Trophoblast cell (in vitro differentiated cells and primary cell): ENCODE measurements at regions not wholly inside any gene's neighbourhood (a gene's known extent, or its start where the extent isn't known, plus 50 kb on each side); places are given as distances from the start of the nearest gene placed in this dataset.

Source experiments
- DNase-seq, 2 donors: peaks; one replicate each; pipeline ENCODE4 v3.0.0-alpha.2; 2016
- H2AFZ ChIP-seq: 2 replicates; pipeline ENCODE4 v1.6.1; 2013; ENCODE audit warnings: low read length, moderate library complexity, mild to moderate bottlenecking; ENCODE audit not compliant: insufficient read depth, poor library complexity
- H2AK5ac ChIP-seq: 2 replicates; pipeline ENCODE4 v1.6.1; 2013; ENCODE audit warnings: mild to moderate bottlenecking, low read length
- H2BK120ac ChIP-seq: 2 replicates; pipeline ENCODE4 v1.6.1; 2013; ENCODE audit warnings: low read length, mild to moderate bottlenecking, moderate library complexity; ENCODE audit not compliant: insufficient read depth, poor library complexity
- H2BK12ac ChIP-seq: 2 replicates; pipeline ENCODE4 v1.6.1; 2013; ENCODE audit warnings: mild to moderate bottlenecking, low read length, moderate library complexity
- H2BK5ac ChIP-seq: 2 replicates; pipeline ENCODE4 v1.6.1; 2013; ENCODE audit warnings: low read length, low read depth, moderate library complexity, mild to moderate bottlenecking; ENCODE audit not compliant: poor library complexity
- H3K14ac ChIP-seq: 2 replicates; pipeline ENCODE4 v1.6.1; 2013; ENCODE audit warnings: mild to moderate bottlenecking, low read length
- H3K18ac ChIP-seq: 2 replicates; pipeline ENCODE4 v1.6.1; 2013; ENCODE audit warnings: mild to moderate bottlenecking, low read length
- H3K23ac ChIP-seq: 2 replicates; pipeline ENCODE4 v1.6.1; 2013; ENCODE audit warnings: low read length
- H3K27ac ChIP-seq: 2 replicates; pipeline ENCODE4 v1.5.1; 2013; ENCODE audit warnings: low read depth, mild to moderate bottlenecking, inconsistent platforms, low read length, moderate library complexity
- H3K27me3 ChIP-seq: 2 replicates; pipeline ENCODE4 v1.6.1; 2013; ENCODE audit warnings: inconsistent platforms, mild to moderate bottlenecking, low read length, moderate library complexity; ENCODE audit not compliant: insufficient read depth
- H3K36me3 ChIP-seq, 2 experiments: 1 replicate in 1 of 2; 2 replicates in 1 of 2; pipeline ENCODE4 v1.6.1; 2013; ENCODE audit warnings: low read length in 2 of 2, mild to moderate bottlenecking in 2 of 2, moderate library complexity in 1 of 2; ENCODE audit not compliant: insufficient read depth in 2 of 2, control insufficient read depth in 1 of 2
- H3K4ac ChIP-seq: 2 replicates; pipeline ENCODE4 v1.6.1; 2013; ENCODE audit warnings: low read depth, mild to moderate bottlenecking, low read length, moderate library complexity
- H3K4me1 ChIP-seq, 2 experiments: 1 replicate in 1 of 2; 2 replicates in 1 of 2; pipeline ENCODE4 v1.6.1; 2013; ENCODE audit warnings: low read length in 2 of 2, mild to moderate bottlenecking in 2 of 2, moderate library complexity in 1 of 2; ENCODE audit not compliant: insufficient read depth in 2 of 2, control insufficient read depth in 1 of 2
- H3K4me2 ChIP-seq: 2 replicates; pipeline ENCODE4 v1.6.1; 2013; ENCODE audit warnings: inconsistent platforms, mild to moderate bottlenecking, low read length, moderate library complexity
- H3K4me3 ChIP-seq: 2 replicates; pipeline ENCODE4 v1.5.1; 2013; ENCODE audit warnings: mild to moderate bottlenecking, low read depth, low read length, inconsistent platforms
- H3K79me1 ChIP-seq: one replicate; pipeline ENCODE4 v1.6.1; 2013; ENCODE audit warnings: low read length
- H3K79me2 ChIP-seq: 2 replicates; pipeline ENCODE4 v1.6.1; 2013; ENCODE audit warnings: low read length, mild to moderate bottlenecking; ENCODE audit not compliant: control insufficient read depth, insufficient read depth, poor library complexity
- H3K9ac ChIP-seq: 2 replicates; pipeline ENCODE4 v1.6.1; 2013; ENCODE audit warnings: mild to moderate bottlenecking, low read length
- H3K9me3 ChIP-seq: 2 replicates; pipeline ENCODE4 v1.6.1; 2013; ENCODE audit warnings: low read depth, mild to moderate bottlenecking, control low read depth, inconsistent platforms, low read length; ENCODE audit not compliant: insufficient read depth
- H4K12ac ChIP-seq: 2 replicates; pipeline ENCODE4 v1.6.1; 2013; ENCODE audit warnings: low read depth, mild to moderate bottlenecking, low read length, moderate library complexity
- H4K8ac ChIP-seq: 2 replicates; pipeline ENCODE4 v1.6.1; 2013; ENCODE audit warnings: low read depth, mild to moderate bottlenecking, low read length, moderate library complexity
- H4K91ac ChIP-seq: one replicate; pipeline ENCODE4 v1.6.1; 2013; ENCODE audit warnings: low read depth, mild to moderate bottlenecking, low read length, moderate library complexity
- WGBS: extraction: QIAGEN DNeasy Blood & Tissue Kit; methylation state at CpG from one replicate; pipeline ENCODE4 v1.1.7; 2013; ENCODE audit warnings: missing lambda C conversion rate; ENCODE audit not compliant: insufficient read length, insufficient coverage; ENCODE audit errors: extremely low coverage; 5-methylcytosine and 5-hydroxymethylcytosine counted together

DNA sequence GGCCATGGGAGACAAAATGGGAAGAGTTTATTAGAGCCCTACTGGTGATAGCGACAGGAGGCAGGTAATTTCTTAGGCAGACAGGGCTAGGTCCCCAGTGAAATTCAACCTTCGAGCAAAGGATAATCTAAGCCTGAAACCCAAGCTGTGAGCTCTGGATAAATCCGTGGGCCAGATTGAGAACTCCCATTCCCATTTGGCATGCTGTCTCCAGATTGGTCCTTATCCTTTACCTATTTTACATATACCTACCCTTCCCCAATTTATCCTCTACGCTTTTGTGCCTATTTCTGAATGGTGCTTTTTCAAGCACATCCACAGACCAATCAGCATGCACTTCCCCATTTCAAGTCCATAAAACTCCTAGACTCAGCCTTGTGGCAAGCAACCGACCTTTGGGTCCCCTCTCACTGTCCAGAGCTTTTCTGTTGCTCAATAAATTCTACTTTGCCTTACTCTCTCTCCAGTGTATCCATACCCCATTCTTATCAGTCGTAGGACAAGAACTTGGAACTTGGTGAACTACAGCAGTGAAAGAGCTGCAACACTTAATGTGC lies 268.0 kb downstream of the MYCN start:
- Histone ChIP-seq H3K79me2 (no peaks in the 10 kb centered on the region), H3K9me3 (peaks cover 3% of the 10 kb centered on the region), H3K18ac (no peak overlapping the region), H2BK12ac (no peak overlapping the region), H2AK5ac (no peak overlapping the region), H3K4me1 (no peaks in the 10 kb centered on the region), H3K27ac (no peak overlapping the region), H3K4ac (no peak overlapping the region), H2AFZ (no peak overlapping the region), H3K14ac (no peak overlapping the region), H3K79me1 (no peaks in the 10 kb centered on the region), H4K12ac (no peak overlapping the region), H3K4me3 (no peak overlapping the region), H2BK5ac (no peak overlapping the region), H3K27me3 (no peaks in the 10 kb centered on the region), H3K9ac (no peak overlapping the region), H2BK120ac (no peak overlapping the region), H4K8ac (no peak overlapping the region), H3K36me3 (no peaks in the 10 kb centered on the region), H4K91ac (no peak overlapping the region), H3K4me2 (no peak overlapping the region), H3K23ac (no peak overlapping the region)
- no CpG with 5 or more reads among the region's 6 CpGs for WGBS
- no peak for DNase-seq

DNA sequence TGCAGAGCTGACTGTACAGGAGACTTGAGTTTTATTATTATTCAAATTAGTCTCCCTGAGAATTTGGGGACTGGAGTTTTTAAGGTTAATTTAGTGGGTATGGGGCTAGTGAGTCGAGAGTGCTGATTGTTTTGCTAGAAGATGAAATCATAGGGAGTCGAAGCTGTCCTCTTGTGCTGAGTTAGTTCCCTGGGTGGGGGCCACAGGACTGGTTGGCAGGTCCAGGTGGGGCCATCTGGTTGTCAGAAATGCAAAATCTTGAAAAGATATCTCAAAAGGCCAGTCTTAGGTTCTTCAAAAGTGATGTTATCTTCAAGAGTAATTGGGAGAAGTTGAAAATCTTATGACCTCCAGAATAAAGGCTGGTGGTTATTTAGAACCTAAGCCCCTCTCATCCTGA lies 267.3 kb downstream of the MYCN start:
- Histone ChIP-seq H3K4me1 (no peaks in the 10 kb centered on the region), H2AFZ (no peak overlapping the region), H3K79me1 (no peaks in the 10 kb centered on the region), H2BK5ac (no peak overlapping the region), H3K23ac (no peak overlapping the region), H3K9me3 (peaks cover 3% of the 10 kb centered on the region), H4K12ac (no peak overlapping the region), H3K4ac (no peak overlapping the region), H3K14ac (no peak overlapping the region), H2BK12ac (no peak overlapping the region), H3K27me3 (no peaks in the 10 kb centered on the region), H2BK120ac (no peak overlapping the region), H3K36me3 (no peaks in the 10 kb centered on the region), H2AK5ac (no peak overlapping the region), H3K79me2 (no peaks in the 10 kb centered on the region), H4K8ac (no peak overlapping the region), H3K4me3 (no peak overlapping the region), H4K91ac (no peak overlapping the region), H3K9ac (no peak overlapping the region), H3K27ac (no peak overlapping the region), H3K18ac (no peak overlapping the region), H3K4me2 (no peak overlapping the region)
- no peak for DNase-seq
- WGBS: no CpG with 5 or more reads among the region's 2 CpGs

- Histone ChIP-seq H3K79me1 (no peaks in the 10 kb centered on the region), H3K27me3 (no peaks in the 10 kb centered on the region), H3K27ac (no peak overlapping the region), H2BK120ac (no peak overlapping the region), H3K14ac (no peak overlapping the region), H3K9me3 (peaks cover 3% of the 10 kb centered on the region), H3K4me1 (no peaks in the 10 kb centered on the region), H3K36me3 (no peaks in the 10 kb centered on the region), H3K23ac (no peak overlapping the region), H2AFZ (no peak overlapping the region), H3K4me3 (no peak overlapping the region), H3K18ac (no peak overlapping the region), H3K9ac (no peak overlapping the region), H2BK12ac (no peak overlapping the region), H4K12ac (no peak overlapping the region), H2AK5ac (no peak overlapping the region), H3K4me2 (no peak overlapping the region), H3K4ac (no peak overlapping the region), H3K79me2 (no peaks in the 10 kb centered on the region), H2BK5ac (no peak overlapping the region), H4K91ac (no peak overlapping the region), H4K8ac (no peak overlapping the region)
- WGBS: no CpG with 5 or more reads among the region's 3 CpGs
- no peak for DNase-seq
Measured at GRCh38 chr2:16207151-16207550, 266.8 kb downstream of the MYCN start.

GRCh38 chr2:16206191-16206944 lies 266.0 kb downstream of the MYCN start:
- no peak overlapping the region for H4K12ac ChIP-seq
- H3K27me3 ChIP-seq: no peaks in the 10 kb centered on the region
- no peaks in the 10 kb centered on the region for H3K79me1 ChIP-seq
- H2BK120ac ChIP-seq: no peak overlapping the region
- no peak overlapping the region for H3K9ac ChIP-seq
- no peak overlapping the region for H3K18ac ChIP-seq
- no peak overlapping the region for H3K23ac ChIP-seq
- WGBS: no CpG with 5 or more reads among the region's 4 CpGs
- no peak overlapping the region for H3K14ac ChIP-seq
- H4K91ac ChIP-seq: no peak overlapping the region
- H2BK5ac ChIP-seq: no peak overlapping the region
- H3K27ac ChIP-seq: no peak overlapping the region
- no peak overlapping the region for H4K8ac ChIP-seq
- H2BK12ac ChIP-seq: no peak overlapping the region
- peaks cover 3% of the 10 kb centered on the region for H3K9me3 ChIP-seq
- H3K4me1 ChIP-seq: no peaks in the 10 kb centered on the region
- H3K4ac ChIP-seq: no peak overlapping the region
- no peak overlapping the region for H3K4me2 ChIP-seq
- H3K79me2 ChIP-seq: no peaks in the 10 kb centered on the region
- no peak overlapping the region for H3K4me3 ChIP-seq
- no peak overlapping the region for H2AFZ ChIP-seq
- H3K36me3 ChIP-seq: no peaks in the 10 kb centered on the region
- DNase-seq: no peak
- H2AK5ac ChIP-seq: no peak overlapping the region
